ENCODE measurements at regions not wholly inside any gene's neighbourhood (a gene's known extent, or its start where the extent isn't known, plus 50 kb on each side); places are given as distances from the start of the nearest gene placed in this dataset.

DNA sequence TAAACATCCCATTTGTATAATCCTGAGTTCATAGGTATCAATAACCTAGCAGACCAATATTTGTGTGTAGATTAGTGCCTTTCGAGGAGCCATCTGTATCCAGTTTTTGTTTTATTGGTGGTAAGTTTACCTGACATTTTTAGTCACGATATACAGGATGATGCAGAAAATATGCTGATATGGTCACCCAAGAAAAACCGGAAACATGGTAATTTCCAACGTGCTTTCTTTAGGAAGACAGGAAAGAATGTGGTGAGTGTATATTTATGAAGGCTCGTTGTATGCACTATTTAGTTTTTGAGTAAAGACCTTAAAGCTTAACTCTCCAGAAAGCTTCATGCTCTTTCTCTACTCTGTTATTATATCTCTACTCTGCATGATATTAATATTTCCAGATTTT lies 180.2 kb upstream of the PHACTR1 start:
- TF ChIP-seq, protein P1, sequence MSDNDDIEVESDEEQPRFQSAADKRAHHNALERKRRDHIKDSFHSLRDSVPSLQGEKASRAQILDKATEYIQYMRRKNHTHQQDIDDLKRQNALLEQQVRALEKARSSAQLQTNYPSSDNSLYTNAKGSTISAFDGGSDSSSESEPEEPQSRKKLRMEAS (IDR thresholded peaks at IDR 0.05), result no peak
- TF ChIP-seq EZH2 (IDR thresholded peaks at IDR 0.05; ENCODE audit: low read depth, low read length, severe bottlenecking) (no peak), SIX5 (IDR thresholded peaks at IDR 0.05; ENCODE audit: low read depth, low read length) (no peak), SIN3A (conservative IDR thresholded peaks at IDR 0.05 in 1 of 2, IDR thresholded peaks at IDR 0.05 in 1 of 2; ENCODE audit: low read depth in 1 of 2, low read length in 2 of 2) (no peak)

All from H1 (cell line).